Neural cell (in vitro differentiated cells): ENCODE measurements at regions not wholly inside any gene's neighbourhood (a gene's known extent, or its start where the extent isn't known, plus 50 kb on each side); places are given as distances from the start of the nearest gene placed in this dataset.
A peak's percentile ranks its signal among the peaks of the same experiment; 100 is the strongest.

ENCODE experiments used
- H2AFZ ChIP-seq: fragments of 200-600, 300-800 bp; sonication (generic), shearing (Covaris generic); 2 replicates; pipeline ENCODE4 v1.6.0; 2014; ENCODE audit warnings: low read depth, mild to moderate bottlenecking, antibody characterized with exemption, low read length, moderate library complexity
- H3F3A ChIP-seq: fragments of 200-600 bp; shearing (Covaris generic); 2 replicates; pipeline ENCODE4 v1.6.1; 2016; ENCODE audit warnings: mild to moderate bottlenecking, moderate library complexity, mixed read lengths, antibody characterized with exemption, low read length; ENCODE audit not compliant: insufficient read depth, poor library complexity, severe bottlenecking
- H3K27ac ChIP-seq: fragments of 200-600, 300-800 bp; sonication (generic), shearing (Covaris generic); 2 replicates; pipeline ENCODE4 v1.5.1; 2014; ENCODE audit warnings: mild to moderate bottlenecking, low read length, moderate library complexity
- H3K27me3 ChIP-seq: fragments of 300-800, 200-600 bp; sonication (generic), shearing (Covaris generic); 2 replicates; pipeline ENCODE4 v1.6.0; 2014; ENCODE audit warnings: mild to moderate bottlenecking, low read depth, low read length, moderate library complexity; ENCODE audit not compliant: insufficient read depth
- H3K36me3 ChIP-seq: fragments of 300-800, 200-600 bp; sonication (generic), shearing (Covaris generic); 2 replicates; pipeline ENCODE4 v1.5.1; 2014; ENCODE audit warnings: mild to moderate bottlenecking, antibody characterized with exemption, low read length, moderate library complexity; ENCODE audit not compliant: insufficient read depth
- H3K4me2 ChIP-seq: fragments of 300-800, 200-600 bp; sonication (generic), shearing (Covaris generic); 2 replicates; pipeline ENCODE4 v1.6.0; 2014; ENCODE audit warnings: mild to moderate bottlenecking, low read length
- H3K4me3 ChIP-seq: fragments of 300-800, 200-600 bp; sonication (generic), shearing (Covaris generic); 2 replicates; pipeline ENCODE4 v1.5.1; 2014; ENCODE audit warnings: mild to moderate bottlenecking, low read length, moderate library complexity
- H3K79me2 ChIP-seq: fragments of 200-600 bp; shearing (Covaris generic); replicated peaks from 2 replicates; pipeline ENCODE4 v1.6.0; 2014; ENCODE audit warnings: mild to moderate bottlenecking, low read length, moderate library complexity; ENCODE audit not compliant: insufficient read depth
- H3K9ac ChIP-seq: fragments of 300-800, 200-600 bp; sonication (generic), shearing (Covaris generic); 2 replicates; pipeline ENCODE4 v1.6.1; 2016; ENCODE audit warnings: mild to moderate bottlenecking, low read length, mixed read lengths
- H3K9me2 ChIP-seq: fragments of 200-600 bp; shearing (Covaris generic); 2 replicates; pipeline ENCODE4 v1.6.1; 2016; ENCODE audit warnings: mild to moderate bottlenecking, low read length, mixed read lengths; ENCODE audit not compliant: insufficient read depth
- H3K9me3 ChIP-seq: fragments of 200-600, 300-800 bp; sonication (generic), shearing (Covaris generic); 2 replicates; pipeline ENCODE4 v1.6.1; 2016; ENCODE audit warnings: mild to moderate bottlenecking, mixed run types, low read length, moderate library complexity, mixed read lengths
- H4K20me1 ChIP-seq: fragments of 200-600 bp; shearing (Covaris generic); 2 replicates; pipeline ENCODE4 v1.6.1; 2016; ENCODE audit warnings: mild to moderate bottlenecking, mixed run types; ENCODE audit not compliant: insufficient read depth
- EP300 ChIP-seq: fragments of 450-650 bp; conservative IDR thresholded peaks from 2 replicates; pipeline ENCODE4 v1.6.1; 2014; ENCODE audit warnings: antibody characterized with exemption, mild to moderate bottlenecking, moderate library complexity; ENCODE audit not compliant: poor library complexity, severe bottlenecking
- EZH2 ChIP-seq: fragments of 200-600, 300-800 bp; shearing (Covaris generic), sonication (generic); IDR thresholded peaks from 2 replicates; pipeline ENCODE4 v1.6.1; 2014; ENCODE audit warnings: antibody characterized with exemption, low read length, borderline replicate concordance, mild to moderate bottlenecking; ENCODE audit not compliant: insufficient read depth, poor library complexity, severe bottlenecking
- MXI1 ChIP-seq: fragments of 450-650 bp; conservative IDR thresholded peaks from 2 replicates; pipeline ENCODE4 v1.6.1; 2014; ENCODE audit warnings: antibody characterized with exemption, mild to moderate bottlenecking; ENCODE audit not compliant: poor library complexity, severe bottlenecking
- POLR2AphosphoS5 ChIP-seq: IDR thresholded peaks from 2 replicates; pipeline ENCODE4 v1.6.1; 2012
- RAD21 ChIP-seq: fragments of 450-650 bp; conservative IDR thresholded peaks from 2 replicates; pipeline ENCODE4 v1.6.1; 2014; ENCODE audit warnings: antibody characterized with exemption, mild to moderate bottlenecking, moderate library complexity
- SMC3 ChIP-seq: fragments of 450-650 bp; conservative IDR thresholded peaks from 2 replicates; pipeline ENCODE4 v1.6.1; 2014; ENCODE audit warnings: antibody characterized with exemption, mild to moderate bottlenecking, moderate library complexity; ENCODE audit not compliant: poor library complexity
- TAF1 ChIP-seq: IDR thresholded peaks from 2 replicates; pipeline ENCODE4 v1.6.1; 2012; ENCODE audit warnings: low read depth
- TF ChIP-seq, protein P1 (sequence below): IDR thresholded peaks from 2 replicates; pipeline ENCODE4 v1.6.1; 2012; ENCODE audit warnings: borderline replicate concordance
- TF ChIP-seq, protein P2 (sequence below): fragments of 450-650 bp; IDR thresholded peaks from 2 replicates; pipeline ENCODE4 v1.5.1; 2014; ENCODE audit warnings: antibody characterized with exemption, mild to moderate bottlenecking, moderate library complexity; ENCODE audit not compliant: poor library complexity, severe bottlenecking

- TF ChIP-seq, protein P1, sequence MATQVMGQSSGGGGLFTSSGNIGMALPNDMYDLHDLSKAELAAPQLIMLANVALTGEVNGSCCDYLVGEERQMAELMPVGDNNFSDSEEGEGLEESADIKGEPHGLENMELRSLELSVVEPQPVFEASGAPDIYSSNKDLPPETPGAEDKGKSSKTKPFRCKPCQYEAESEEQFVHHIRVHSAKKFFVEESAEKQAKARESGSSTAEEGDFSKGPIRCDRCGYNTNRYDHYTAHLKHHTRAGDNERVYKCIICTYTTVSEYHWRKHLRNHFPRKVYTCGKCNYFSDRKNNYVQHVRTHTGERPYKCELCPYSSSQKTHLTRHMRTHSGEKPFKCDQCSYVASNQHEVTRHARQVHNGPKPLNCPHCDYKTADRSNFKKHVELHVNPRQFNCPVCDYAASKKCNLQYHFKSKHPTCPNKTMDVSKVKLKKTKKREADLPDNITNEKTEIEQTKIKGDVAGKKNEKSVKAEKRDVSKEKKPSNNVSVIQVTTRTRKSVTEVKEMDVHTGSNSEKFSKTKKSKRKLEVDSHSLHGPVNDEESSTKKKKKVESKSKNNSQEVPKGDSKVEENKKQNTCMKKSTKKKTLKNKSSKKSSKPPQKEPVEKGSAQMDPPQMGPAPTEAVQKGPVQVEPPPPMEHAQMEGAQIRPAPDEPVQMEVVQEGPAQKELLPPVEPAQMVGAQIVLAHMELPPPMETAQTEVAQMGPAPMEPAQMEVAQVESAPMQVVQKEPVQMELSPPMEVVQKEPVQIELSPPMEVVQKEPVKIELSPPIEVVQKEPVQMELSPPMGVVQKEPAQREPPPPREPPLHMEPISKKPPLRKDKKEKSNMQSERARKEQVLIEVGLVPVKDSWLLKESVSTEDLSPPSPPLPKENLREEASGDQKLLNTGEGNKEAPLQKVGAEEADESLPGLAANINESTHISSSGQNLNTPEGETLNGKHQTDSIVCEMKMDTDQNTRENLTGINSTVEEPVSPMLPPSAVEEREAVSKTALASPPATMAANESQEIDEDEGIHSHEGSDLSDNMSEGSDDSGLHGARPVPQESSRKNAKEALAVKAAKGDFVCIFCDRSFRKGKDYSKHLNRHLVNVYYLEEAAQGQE = no peak
- TF ChIP-seq SMC3 = no peak
- no peak for TF ChIP-seq EP300
- no peak for TF ChIP-seq TAF1
- no peak overlapping the region for H2AFZ ChIP-seq
- H3K27ac ChIP-seq = no peak overlapping the region
- H3K36me3 ChIP-seq = peaks cover 6% of the 10 kb centered on the region
- no peak overlapping the region for H3K4me2 ChIP-seq
- H3K9ac ChIP-seq = no peak overlapping the region
- H3K9me2 ChIP-seq = no peaks in the 10 kb centered on the region
- H3K79me2 ChIP-seq = peaks cover 75% of the 10 kb centered on the region
- H3K4me3 ChIP-seq = no peak overlapping the region
- peaks cover 10% of the 10 kb centered on the region for H3F3A ChIP-seq
- H4K20me1 ChIP-seq = no peaks in the 10 kb centered on the region
- no peaks in the 10 kb centered on the region for H3K27me3 ChIP-seq
- no peaks in the 10 kb centered on the region for H3K9me3 ChIP-seq
Observed at GRCh38 chr17:45581860-45582259, 91.3 kb upstream of the PLEKHM1 start.

DNA sequence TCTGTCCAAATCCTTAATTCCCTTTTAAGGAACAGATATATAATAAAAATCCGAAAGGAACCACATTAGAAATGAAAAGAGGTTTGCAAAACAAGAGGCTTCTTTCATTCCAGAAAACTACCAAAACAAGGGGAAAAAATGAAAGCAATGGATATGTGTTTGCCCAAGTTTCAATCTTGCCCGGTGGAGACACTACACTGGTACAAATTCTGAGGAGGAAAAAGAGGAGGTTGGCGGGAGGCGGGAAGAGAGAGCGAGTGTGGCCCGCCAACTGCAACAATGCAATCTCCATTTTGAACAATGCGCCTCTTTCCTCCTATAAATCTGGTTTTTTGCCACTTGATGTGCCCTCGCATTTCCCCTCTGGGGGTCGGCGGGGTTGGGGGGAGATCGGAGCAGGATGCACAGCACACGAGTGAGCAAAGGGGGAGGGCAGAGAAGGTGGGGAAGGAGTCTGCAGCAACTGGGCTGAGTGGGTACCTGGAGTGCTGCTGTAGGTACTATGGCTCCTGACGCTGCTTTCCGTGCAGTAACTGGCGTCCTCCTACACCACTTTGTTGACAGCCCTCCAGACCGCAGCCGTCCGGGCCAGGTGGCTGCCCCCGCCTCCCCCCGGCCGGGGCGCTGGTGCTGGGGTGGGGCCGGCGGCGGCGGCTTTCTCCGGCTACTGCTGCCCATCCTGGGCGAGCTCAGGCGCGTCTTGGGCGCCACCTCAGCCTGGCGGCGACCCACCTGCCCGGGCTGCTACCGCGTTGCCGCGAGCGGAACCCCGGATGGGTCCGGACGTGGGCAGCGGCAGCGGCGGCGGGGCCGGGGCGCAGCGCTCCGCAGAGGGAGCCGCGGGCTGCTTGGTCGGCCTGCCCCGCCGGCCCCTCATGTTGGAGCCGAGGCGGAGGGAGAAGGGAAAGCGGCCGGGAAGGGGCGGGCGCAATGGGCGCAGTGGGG lies 93.8 kb upstream of the PLEKHM1 start:
- Histone ChIP-seq H3K79me2 (peaks cover 51% of the 10 kb centered on the region), H3K27me3 (no peaks in the 10 kb centered on the region), H4K20me1 (no peaks in the 10 kb centered on the region), H3K9ac (peak overlapping the region; percentile 82), H3F3A (peaks cover 10% of the 10 kb centered on the region), H3K36me3 (peaks cover 6% of the 10 kb centered on the region), H3K4me2 (peak overlapping the region; percentile 66), H2AFZ (peak overlapping the region; percentile 52), H3K4me3 (peak overlapping the region; percentile 64), H3K9me3 (no peaks in the 10 kb centered on the region), H3K27ac (peak overlapping the region; percentile 87), H3K9me2 (no peaks in the 10 kb centered on the region)
- TF ChIP-seq RAD21 = no peak
- peak; percentile 60 for TF ChIP-seq MXI1
- TF ChIP-seq, protein P2, sequence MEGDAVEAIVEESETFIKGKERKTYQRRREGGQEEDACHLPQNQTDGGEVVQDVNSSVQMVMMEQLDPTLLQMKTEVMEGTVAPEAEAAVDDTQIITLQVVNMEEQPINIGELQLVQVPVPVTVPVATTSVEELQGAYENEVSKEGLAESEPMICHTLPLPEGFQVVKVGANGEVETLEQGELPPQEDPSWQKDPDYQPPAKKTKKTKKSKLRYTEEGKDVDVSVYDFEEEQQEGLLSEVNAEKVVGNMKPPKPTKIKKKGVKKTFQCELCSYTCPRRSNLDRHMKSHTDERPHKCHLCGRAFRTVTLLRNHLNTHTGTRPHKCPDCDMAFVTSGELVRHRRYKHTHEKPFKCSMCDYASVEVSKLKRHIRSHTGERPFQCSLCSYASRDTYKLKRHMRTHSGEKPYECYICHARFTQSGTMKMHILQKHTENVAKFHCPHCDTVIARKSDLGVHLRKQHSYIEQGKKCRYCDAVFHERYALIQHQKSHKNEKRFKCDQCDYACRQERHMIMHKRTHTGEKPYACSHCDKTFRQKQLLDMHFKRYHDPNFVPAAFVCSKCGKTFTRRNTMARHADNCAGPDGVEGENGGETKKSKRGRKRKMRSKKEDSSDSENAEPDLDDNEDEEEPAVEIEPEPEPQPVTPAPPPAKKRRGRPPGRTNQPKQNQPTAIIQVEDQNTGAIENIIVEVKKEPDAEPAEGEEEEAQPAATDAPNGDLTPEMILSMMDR = no peak
- no peak for TF ChIP-seq SMC3
- TF ChIP-seq TAF1 = peak; percentile 85
- TF ChIP-seq EZH2 = no peak
- TF ChIP-seq POLR2AphosphoS5 = peak; percentile 75
- TF ChIP-seq, protein P1 = peak; percentile 89
